ENCODE measurements at regions not wholly inside any gene's neighbourhood (a gene's known extent, or its start where the extent isn't known, plus 50 kb on each side); places are given as distances from the start of the nearest gene placed in this dataset.
"Not testable (repeated sequence)": the region's sequence is repeated elsewhere in the genome, so short reads cannot be mapped to it uniquely, and the experiment has no call there.

DNA sequence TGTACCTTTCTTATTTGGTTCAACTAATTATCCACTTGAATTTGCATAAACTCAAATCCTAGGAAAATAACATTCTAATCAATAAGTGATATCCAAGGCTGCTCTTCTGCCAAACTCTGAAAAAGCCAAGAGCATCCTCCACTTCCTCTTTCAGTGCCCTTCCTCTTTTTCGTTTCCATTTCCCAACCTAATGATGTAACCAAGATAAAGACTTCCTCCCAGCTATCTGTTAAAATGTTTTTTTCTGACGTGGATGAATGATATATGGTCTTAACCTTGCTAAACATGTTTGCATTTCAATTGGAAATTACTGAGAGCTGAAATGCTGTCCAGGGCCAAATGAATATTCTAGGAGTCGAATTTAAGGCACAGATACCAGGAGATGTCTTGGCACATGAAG, 459.5 kb upstream of the PDE3A start:
- H3K36me3 ChIP-seq (ENCODE audit: control insufficient read depth in 3 of 3, insufficient read depth in 3 of 3, low read length in 3 of 3), result no peaks in the 10 kb centered on the region

DNA sequence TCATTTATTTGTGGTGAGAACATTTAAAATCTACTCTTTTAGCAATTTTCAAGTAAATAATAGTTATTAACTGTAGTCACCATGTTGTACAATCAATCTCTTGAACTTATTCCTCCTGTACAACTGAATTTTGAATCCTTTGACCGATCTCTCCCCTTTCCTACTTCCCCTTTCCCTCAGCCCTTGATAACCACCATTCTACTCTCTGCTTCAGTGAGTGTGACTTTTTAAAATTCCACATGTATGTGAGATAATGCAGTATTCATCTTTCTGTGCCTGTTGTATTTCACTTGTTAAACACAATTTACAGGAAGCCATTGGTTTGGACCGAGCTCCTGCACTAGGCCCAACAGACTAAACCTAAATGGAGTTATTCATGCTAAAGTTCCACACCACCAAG, 458.9 kb upstream of the PDE3A start:
- H3K4me1 ChIP-seq (ENCODE audit: control insufficient read depth in 3 of 3, insufficient read depth in 3 of 3, low read length in 3 of 3), result no peaks in the 10 kb centered on the region
- H3K4me3 ChIP-seq (ENCODE audit: low read length in 3 of 3), result no peak overlapping the region
- H3K27me3 ChIP-seq (ENCODE audit: control insufficient read depth in 3 of 3, insufficient read depth in 3 of 3, low read length in 3 of 3), result no peaks in the 10 kb centered on the region
- no peak overlapping the region for H3K9ac ChIP-seq (ENCODE audit: low read depth in 1 of 3, low read length in 3 of 3)
- no peaks in the 10 kb centered on the region for H3K9me3 ChIP-seq (ENCODE audit: control insufficient read depth in 3 of 3, low read length in 3 of 3)
- no peak overlapping the region for H3K27ac ChIP-seq (ENCODE audit: low read depth, low read length)
- H3K36me3 ChIP-seq (ENCODE audit: control insufficient read depth in 3 of 3, insufficient read depth in 3 of 3, low read length in 3 of 3), result no peaks in the 10 kb centered on the region

More for the DNA sequence above, 459.5 kb upstream of the PDE3A start:
- Histone ChIP-seq H3K9me3 (ENCODE audit: control insufficient read depth in 3 of 3, low read length in 3 of 3) (no peaks in the 10 kb centered on the region), H3K9ac (ENCODE audit: low read depth in 1 of 3, low read length in 3 of 3) (no peak overlapping the region), H3K4me3 (ENCODE audit: low read length in 3 of 3) (no peak overlapping the region), H3K4me1 (ENCODE audit: control insufficient read depth in 3 of 3, insufficient read depth in 3 of 3, low read length in 3 of 3) (no peaks in the 10 kb centered on the region), H3K27me3 (ENCODE audit: control insufficient read depth in 3 of 3, insufficient read depth in 3 of 3, low read length in 3 of 3) (no peaks in the 10 kb centered on the region), H3K27ac (ENCODE audit: low read depth, low read length) (no peak overlapping the region)

DNA sequence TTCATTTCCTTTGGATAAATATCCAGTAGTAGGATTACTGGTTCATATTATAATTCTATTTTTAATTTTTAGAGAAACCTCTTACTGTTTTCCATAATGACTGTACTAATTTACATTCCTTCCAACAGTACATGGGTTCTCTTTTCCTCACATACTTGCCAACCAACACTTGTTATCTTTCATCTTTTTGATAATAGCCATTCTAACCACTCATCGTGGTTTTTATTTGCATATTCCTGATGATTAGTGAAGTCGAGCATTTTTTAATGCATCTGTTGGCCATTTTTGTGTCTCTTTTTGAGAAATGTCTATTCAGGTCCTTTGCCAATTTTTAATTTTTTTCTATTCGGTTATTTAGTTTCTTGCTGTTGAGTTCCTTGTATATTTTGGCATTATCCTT, 457.7 kb upstream of the PDE3A start:
- no peaks in the 10 kb centered on the region for H3K36me3 ChIP-seq (ENCODE audit: control insufficient read depth in 3 of 3, insufficient read depth in 3 of 3, low read length in 3 of 3)
- no peaks in the 10 kb centered on the region for H3K27me3 ChIP-seq (ENCODE audit: control insufficient read depth in 3 of 3, insufficient read depth in 3 of 3, low read length in 3 of 3)
- H3K9ac ChIP-seq (ENCODE audit: low read depth in 1 of 3, low read length in 3 of 3), result no peak overlapping the region
- H3K9me3 ChIP-seq (ENCODE audit: control insufficient read depth in 3 of 3, low read length in 3 of 3), result no peaks in the 10 kb centered on the region
- no peak overlapping the region for H3K27ac ChIP-seq (ENCODE audit: low read depth, low read length)
- no peak overlapping the region for H3K4me3 ChIP-seq (ENCODE audit: low read length in 3 of 3)
- H3K4me1 ChIP-seq (ENCODE audit: control insufficient read depth in 3 of 3, insufficient read depth in 3 of 3, low read length in 3 of 3), result no peaks in the 10 kb centered on the region

DNA sequence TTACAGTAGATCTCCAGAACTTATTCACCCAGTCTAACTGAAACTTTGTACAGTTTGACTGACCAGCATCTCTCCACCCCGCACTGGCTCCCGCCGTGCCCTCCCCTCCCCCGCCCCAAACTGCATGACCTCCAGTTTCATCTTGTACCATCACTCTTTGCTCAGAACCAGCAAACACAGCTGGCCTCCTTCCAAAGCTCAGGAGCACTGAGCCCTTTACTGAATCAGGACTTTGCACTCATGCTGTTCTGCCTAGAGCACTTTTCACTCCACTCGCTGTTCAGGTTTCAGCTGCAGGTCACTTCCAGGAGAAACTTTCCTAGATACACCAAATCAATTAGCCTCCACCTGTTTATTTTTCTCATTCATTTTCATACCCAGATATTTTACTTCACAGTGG, 455.3 kb upstream of the PDE3A start:
- no peaks in the 10 kb centered on the region for H3K27me3 ChIP-seq (ENCODE audit: control insufficient read depth in 3 of 3, insufficient read depth in 3 of 3, low read length in 3 of 3)
- H3K36me3 ChIP-seq (ENCODE audit: control insufficient read depth in 3 of 3, insufficient read depth in 3 of 3, low read length in 3 of 3), result no peaks in the 10 kb centered on the region
- no peak overlapping the region for H3K27ac ChIP-seq (ENCODE audit: low read depth, low read length)
- H3K4me1 ChIP-seq (ENCODE audit: control insufficient read depth in 3 of 3, insufficient read depth in 3 of 3, low read length in 3 of 3), result no peaks in the 10 kb centered on the region
- H3K9ac ChIP-seq (ENCODE audit: low read depth in 1 of 3, low read length in 3 of 3), result no peak overlapping the region
- no peak overlapping the region for H3K4me3 ChIP-seq (ENCODE audit: low read length in 3 of 3)
- H3K9me3 ChIP-seq (ENCODE audit: control insufficient read depth in 3 of 3, low read length in 3 of 3), result no peaks in the 10 kb centered on the region

DNA sequence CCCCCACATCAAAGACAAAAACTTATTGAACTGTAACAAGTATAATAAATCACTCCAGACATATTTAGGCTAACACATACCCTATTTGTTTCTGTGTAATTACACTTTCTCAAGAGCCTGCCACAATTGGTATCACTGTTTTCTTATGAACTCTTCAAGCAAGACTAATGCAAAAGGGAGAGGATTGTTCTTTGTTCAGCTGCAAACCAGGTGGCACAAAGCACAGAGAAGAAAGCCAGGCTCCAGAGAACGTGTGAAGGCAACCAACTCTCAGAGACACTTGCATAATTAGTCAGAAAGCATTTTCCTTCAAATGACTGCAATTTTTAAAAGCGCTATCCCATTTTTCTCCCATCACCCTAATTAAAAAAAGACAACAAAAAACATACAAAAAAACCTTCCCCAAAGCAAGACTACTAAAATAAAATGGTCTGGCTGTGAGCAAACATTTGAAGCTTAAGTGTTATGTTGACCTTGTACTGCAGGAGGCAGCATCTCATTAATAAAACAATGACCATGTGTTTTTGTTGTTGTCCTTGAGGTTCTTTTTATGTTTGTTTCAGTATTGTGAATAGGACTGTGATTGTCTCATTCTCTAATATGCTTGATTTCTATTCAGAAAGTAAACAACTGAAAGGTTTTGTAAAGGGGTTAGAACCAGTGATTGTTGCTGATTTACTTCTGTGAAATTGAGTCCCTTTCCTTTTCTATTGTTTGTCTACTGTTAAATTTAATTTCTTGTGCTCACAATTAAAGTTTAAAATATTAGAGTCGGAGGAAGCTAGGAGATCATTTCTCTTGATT, 452.7 kb upstream of the PDE3A start:
- H3K4me3 ChIP-seq (ENCODE audit: low read length in 3 of 3), result no peak overlapping the region
- no peaks in the 10 kb centered on the region for H3K4me1 ChIP-seq (ENCODE audit: control insufficient read depth in 3 of 3, insufficient read depth in 3 of 3, low read length in 3 of 3)
- no peaks in the 10 kb centered on the region for H3K9me3 ChIP-seq (ENCODE audit: control insufficient read depth in 3 of 3, low read length in 3 of 3)
- no peaks in the 10 kb centered on the region for H3K36me3 ChIP-seq (ENCODE audit: control insufficient read depth in 3 of 3, insufficient read depth in 3 of 3, low read length in 3 of 3)
- no peaks in the 10 kb centered on the region for H3K27me3 ChIP-seq (ENCODE audit: control insufficient read depth in 3 of 3, insufficient read depth in 3 of 3, low read length in 3 of 3)
- no peak overlapping the region for H3K9ac ChIP-seq (ENCODE audit: low read depth in 1 of 3, low read length in 3 of 3)
- no peak overlapping the region for H3K27ac ChIP-seq (ENCODE audit: low read depth, low read length)

DNA sequence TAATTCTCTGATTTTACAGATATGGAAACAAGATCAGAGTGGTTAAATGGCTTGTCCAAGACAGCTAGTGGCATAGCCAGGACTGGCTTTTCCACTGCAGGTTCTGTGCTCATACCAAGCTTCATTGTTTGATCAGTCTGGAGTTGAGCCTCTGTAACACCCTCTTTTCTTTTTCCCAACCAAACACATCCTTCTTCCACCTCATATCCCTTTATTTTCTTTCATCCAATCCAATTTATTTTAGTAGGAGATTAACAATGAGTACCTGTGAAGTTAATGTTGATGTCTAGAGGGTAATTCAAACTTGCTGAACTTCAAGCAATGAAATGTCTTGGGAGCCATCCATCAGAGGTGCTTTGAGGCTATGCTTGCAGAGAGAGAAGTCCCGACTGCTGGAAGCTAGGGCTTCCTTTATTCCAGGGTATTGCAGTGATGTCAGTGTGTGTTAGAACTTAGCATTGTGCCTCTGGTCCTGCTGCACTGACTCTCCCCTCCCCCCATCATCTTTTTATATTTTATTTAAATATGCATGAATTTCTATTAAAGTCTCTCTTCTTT, 452.1 kb upstream of the PDE3A start:
- H3K27ac ChIP-seq (ENCODE audit: low read depth, low read length), result no peak overlapping the region

DNA sequence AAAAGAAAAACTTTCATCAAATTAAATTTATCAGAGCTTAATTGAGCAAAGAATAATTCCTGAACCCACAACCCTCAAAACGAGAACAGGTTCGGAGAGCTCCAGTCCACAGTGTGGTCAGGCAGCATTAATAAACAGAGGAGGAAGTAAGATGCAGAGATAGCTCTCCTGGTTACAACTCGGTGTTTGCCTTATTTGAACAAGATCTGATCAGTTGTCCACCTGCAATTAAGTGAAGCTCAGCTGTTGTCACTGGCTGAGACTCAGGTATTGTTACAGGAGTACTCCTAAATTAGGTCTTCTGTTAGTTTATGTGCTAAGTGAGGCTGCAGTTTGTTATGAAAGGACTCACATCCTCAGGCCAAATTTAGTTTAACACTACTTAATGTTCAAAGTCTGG, 451.4 kb upstream of the PDE3A start:
- no peak overlapping the region for H3K27ac ChIP-seq (ENCODE audit: low read depth, low read length)
- no peak overlapping the region for H3K4me3 ChIP-seq (ENCODE audit: low read length in 3 of 3)
- H3K4me1 ChIP-seq (ENCODE audit: control insufficient read depth in 3 of 3, insufficient read depth in 3 of 3, low read length in 3 of 3), result no peaks in the 10 kb centered on the region
- H3K9me3 ChIP-seq (ENCODE audit: control insufficient read depth in 3 of 3, low read length in 3 of 3), result no peaks in the 10 kb centered on the region
- H3K27me3 ChIP-seq (ENCODE audit: control insufficient read depth in 3 of 3, insufficient read depth in 3 of 3, low read length in 3 of 3), result no peaks in the 10 kb centered on the region
- H3K36me3 ChIP-seq (ENCODE audit: control insufficient read depth in 3 of 3, insufficient read depth in 3 of 3, low read length in 3 of 3), result no peaks in the 10 kb centered on the region
- H3K9ac ChIP-seq (ENCODE audit: low read depth in 1 of 3, low read length in 3 of 3), result no peak overlapping the region

More for the DNA sequence above, 452.1 kb upstream of the PDE3A start:
- H3K4me1 ChIP-seq (ENCODE audit: control insufficient read depth in 3 of 3, insufficient read depth in 3 of 3, low read length in 3 of 3), result no peaks in the 10 kb centered on the region
- no peaks in the 10 kb centered on the region for H3K36me3 ChIP-seq (ENCODE audit: control insufficient read depth in 3 of 3, insufficient read depth in 3 of 3, low read length in 3 of 3)
- H3K27me3 ChIP-seq (ENCODE audit: control insufficient read depth in 3 of 3, insufficient read depth in 3 of 3, low read length in 3 of 3), result no peaks in the 10 kb centered on the region
- no peak overlapping the region for H3K4me3 ChIP-seq (ENCODE audit: low read length in 3 of 3)
- no peak overlapping the region for H3K9ac ChIP-seq (ENCODE audit: low read depth in 1 of 3, low read length in 3 of 3)
- H3K9me3 ChIP-seq (ENCODE audit: control insufficient read depth in 3 of 3, low read length in 3 of 3), result no peaks in the 10 kb centered on the region

DNA sequence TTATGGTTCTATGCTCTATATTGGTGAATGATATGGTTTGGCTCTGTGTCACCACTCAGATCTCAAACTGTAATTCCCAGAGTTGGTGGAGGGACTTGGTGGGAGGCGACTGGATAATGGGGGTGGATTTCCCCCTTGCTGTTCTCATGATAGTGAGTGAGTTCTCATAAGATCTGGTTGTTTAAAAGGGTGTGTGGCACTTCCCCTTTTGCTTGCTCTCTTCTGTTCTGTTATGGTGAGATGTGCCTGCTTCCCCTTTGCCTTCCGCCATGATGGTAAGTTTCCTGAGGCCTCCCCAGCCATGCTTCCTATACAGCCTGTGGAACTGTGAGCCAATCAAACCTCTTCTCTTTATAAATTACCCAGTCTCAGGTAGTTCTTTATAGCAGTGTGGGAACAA, 446.6 kb upstream of the PDE3A start:
- H3K9ac ChIP-seq (ENCODE audit: low read depth in 1 of 3, low read length in 3 of 3); H3K9me3 ChIP-seq (ENCODE audit: control insufficient read depth in 3 of 3, low read length in 3 of 3); H3K4me1 ChIP-seq (ENCODE audit: control insufficient read depth in 3 of 3, insufficient read depth in 3 of 3, low read length in 3 of 3); H3K36me3 ChIP-seq (ENCODE audit: control insufficient read depth in 3 of 3, insufficient read depth in 3 of 3, low read length in 3 of 3); H3K4me3 ChIP-seq (ENCODE audit: low read length in 3 of 3); H3K27me3 ChIP-seq (ENCODE audit: control insufficient read depth in 3 of 3, insufficient read depth in 3 of 3, low read length in 3 of 3); H3K27ac ChIP-seq (ENCODE audit: low read depth, low read length): not testable (repeated sequence)

DNA sequence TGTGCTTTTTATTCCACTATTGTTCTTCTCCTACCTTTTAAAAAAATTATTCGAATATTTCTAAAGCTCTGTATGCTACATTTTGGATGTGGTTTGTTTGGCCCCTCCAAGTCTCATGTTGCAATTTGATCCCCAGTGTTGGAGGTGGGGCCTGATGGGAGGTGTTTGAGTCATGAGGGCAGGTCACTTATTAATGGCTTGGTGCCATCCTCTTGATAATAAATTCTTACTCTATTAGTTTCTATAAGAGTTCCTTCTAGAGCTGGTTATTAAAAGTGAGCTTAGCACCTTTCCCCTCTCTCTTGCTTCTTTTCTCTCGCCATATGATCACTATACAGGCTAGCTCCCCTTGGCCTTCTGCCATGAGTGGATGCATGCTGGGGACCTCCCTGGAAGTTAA, 445.6 kb upstream of the PDE3A start:
- no peaks in the 10 kb centered on the region for H3K4me1 ChIP-seq (ENCODE audit: control insufficient read depth in 3 of 3, insufficient read depth in 3 of 3, low read length in 3 of 3)
- no peak overlapping the region for H3K4me3 ChIP-seq (ENCODE audit: low read length in 3 of 3)
- no peaks in the 10 kb centered on the region for H3K9me3 ChIP-seq (ENCODE audit: control insufficient read depth in 3 of 3, low read length in 3 of 3)
- no peak overlapping the region for H3K27ac ChIP-seq (ENCODE audit: low read depth, low read length)
- no peaks in the 10 kb centered on the region for H3K36me3 ChIP-seq (ENCODE audit: control insufficient read depth in 3 of 3, insufficient read depth in 3 of 3, low read length in 3 of 3)
- H3K9ac ChIP-seq (ENCODE audit: low read depth in 1 of 3, low read length in 3 of 3), result no peak overlapping the region
- H3K27me3 ChIP-seq (ENCODE audit: control insufficient read depth in 3 of 3, insufficient read depth in 3 of 3, low read length in 3 of 3), result no peaks in the 10 kb centered on the region

DNA sequence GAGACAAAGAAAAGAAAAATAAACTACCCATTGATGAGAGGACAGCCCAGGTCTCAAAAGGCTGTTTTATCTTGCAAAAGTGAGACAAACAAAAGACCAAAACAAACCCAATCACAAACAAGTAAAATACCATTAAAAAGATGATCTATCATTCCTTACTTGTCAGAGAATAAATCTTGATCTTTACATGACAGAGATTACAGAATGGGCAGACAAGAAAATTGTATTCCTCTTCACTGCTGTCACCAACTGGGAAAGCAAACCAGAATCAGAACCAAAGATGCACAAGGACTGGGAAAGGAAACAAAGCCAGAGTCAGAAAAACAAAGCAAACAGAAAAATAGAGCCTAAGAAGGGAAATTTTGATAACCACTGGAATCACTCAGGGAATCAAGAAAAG, 444.0 kb upstream of the PDE3A start:
- no peaks in the 10 kb centered on the region for H3K27me3 ChIP-seq (ENCODE audit: control insufficient read depth in 3 of 3, insufficient read depth in 3 of 3, low read length in 3 of 3)
- no peaks in the 10 kb centered on the region for H3K36me3 ChIP-seq (ENCODE audit: control insufficient read depth in 3 of 3, insufficient read depth in 3 of 3, low read length in 3 of 3)
- no peak overlapping the region for H3K4me3 ChIP-seq (ENCODE audit: low read length in 3 of 3)
- H3K4me1 ChIP-seq (ENCODE audit: control insufficient read depth in 3 of 3, insufficient read depth in 3 of 3, low read length in 3 of 3), result no peaks in the 10 kb centered on the region
- no peak overlapping the region for H3K27ac ChIP-seq (ENCODE audit: low read depth, low read length)
- no peaks in the 10 kb centered on the region for H3K9me3 ChIP-seq (ENCODE audit: control insufficient read depth in 3 of 3, low read length in 3 of 3)
- H3K9ac ChIP-seq (ENCODE audit: low read depth in 1 of 3, low read length in 3 of 3), result no peak overlapping the region

Data from skeletal muscle tissue (tissue), 3 donors.